ENCODE measurements at regions not wholly inside any gene's neighbourhood (a gene's known extent, or its start where the extent isn't known, plus 50 kb on each side); places are given as distances from the start of the nearest gene placed in this dataset.

- TF ChIP-seq SUZ12 (IDR thresholded peaks at IDR 0.05; ENCODE audit: extremely low read depth, insufficient read depth, insufficient read length): no peak
- no peak for TF ChIP-seq YY1 (IDR thresholded peaks at IDR 0.05; ENCODE audit: insufficient read depth, insufficient read length)
These were observed 105.9 kb downstream of the GADD45G start for GRCh38 chr9:89710697-89711096.
